B cell (primary cell): ENCODE measurements at regions not wholly inside any gene's neighbourhood (a gene's known extent, or its start where the extent isn't known, plus 50 kb on each side); places are given as distances from the start of the nearest gene placed in this dataset.

Experiments used
- ATAC-seq: fragments of 200-7000 bp; cut with Tn5 transposase; one replicate; pipeline ENCODE4 v1.10.0; 2021; ENCODE audit warnings: low read depth, mild to moderate bottlenecking, moderate number of reproducible peaks, moderate library complexity
- CTCF ChIA-PET: fragments of 350-600 bp; sonication (Branson Sonifier 250); formaldehyde crosslinking; loops from one replicate; lab custom pipeline; 2021; ENCODE audit warnings: antibody characterized with exemption, inconsistent platforms; lab: Charles Lee
- POLR2A ChIA-PET: fragments of 350-600 bp; sonication (Branson Sonifier 250); formaldehyde crosslinking; loops from one replicate; lab custom pipeline; 2021; ENCODE audit warnings: antibody characterized with exemption; lab: Charles Lee
- DNase-seq: peaks from one replicate; pipeline ENCODE4 v3.0.0; 2013
- H2AFZ ChIP-seq: 2 replicates; pipeline ENCODE4 v1.6.1; 2012; ENCODE audit warnings: mild to moderate bottlenecking, low read depth, low read length; ENCODE audit not compliant: insufficient read depth, poor library complexity, severe bottlenecking
- H3K27ac ChIP-seq, 2 donors: 1 replicate in 1 of 2; 2 replicates in 1 of 2; pipeline ENCODE4 v1.5.1; 2012 to 2013; ENCODE audit warnings: low read length in 2 of 2, mild to moderate bottlenecking in 2 of 2, moderate library complexity in 1 of 2
- H3K27me3 ChIP-seq, 4 experiments: fragments of 200-600 bp in 1 of 4; sonication (generic) in 1 of 4; replicated peaks in 1 of 4; 1 replicate in 2 of 4; 2 replicates in 2 of 4; pipeline versions ENCODE4 v1.6.1 to v1.7.0; 2013 to 2016; ENCODE audit warnings: low read length in 3 of 4, mild to moderate bottlenecking in 2 of 4, mixed read lengths in 1 of 4, moderate library complexity in 1 of 4; ENCODE audit not compliant: insufficient read depth in 4 of 4, control insufficient read depth in 3 of 4; ENCODE audit errors: control extremely low read depth in 1 of 4
- H3K36me3 ChIP-seq, 2 experiments: replicated peaks in 1 of 2; 1 replicate in 1 of 2; 2 replicates in 1 of 2; pipeline versions ENCODE4 v1.6.1 to v1.7.1; 2013; ENCODE audit warnings: low read length in 1 of 2; ENCODE audit not compliant: insufficient read depth in 2 of 2, control insufficient read depth in 1 of 2; ENCODE audit errors: control extremely low read depth in 1 of 2, extremely low read depth in 1 of 2
- H3K4me1 ChIP-seq, 2 donors: fragments of 200-600 bp in 1 of 2; sonication (generic) in 1 of 2; 1 replicate in 1 of 2; 2 replicates in 1 of 2; pipeline versions ENCODE4 v1.5.1 to v1.6.1; 2013 to 2017; ENCODE audit warnings: low read length in 2 of 2; ENCODE audit not compliant: control insufficient read depth in 2 of 2, insufficient read depth in 2 of 2
- H3K4me2 ChIP-seq: replicated peaks from 2 replicates; pipeline ENCODE3; 2012; ENCODE audit warnings: mild to moderate bottlenecking, low read depth, low read length; ENCODE audit not compliant: poor library complexity, severe bottlenecking
- H3K4me3 ChIP-seq, 5 experiments: fragments of 200-600 bp in 1 of 5; sonication (generic) in 1 of 5; 1 replicate in 3 of 5; 2 replicates in 2 of 5; pipeline versions ENCODE4 v1.5.1 to v1.7.0; 2011 to 2016; ENCODE audit warnings: low read length in 4 of 5, mild to moderate bottlenecking in 4 of 5, low read depth in 2 of 5, control low read depth in 1 of 5, moderate library complexity in 1 of 5; ENCODE audit not compliant: insufficient read depth in 1 of 5; ENCODE audit errors: control extremely low read depth in 1 of 5, extremely low read depth in 1 of 5
- H3K79me2 ChIP-seq: fragments of 200-600 bp; sonication (generic); one replicate; pipeline ENCODE4 v1.6.0; 2016; ENCODE audit warnings: low read length; ENCODE audit not compliant: control insufficient read depth, insufficient read depth
- H3K9ac ChIP-seq: fragments of 200-600 bp; sonication (generic); 2 replicates; pipeline ENCODE4 v1.6.1; 2017; ENCODE audit warnings: mild to moderate bottlenecking, low read length, moderate library complexity
- H3K9me3 ChIP-seq, 3 donors: one replicate each; pipeline versions ENCODE4 v1.6.1 to v1.7.1; 2013; ENCODE audit warnings: low read length in 2 of 3; ENCODE audit not compliant: control insufficient read depth in 2 of 3, insufficient read depth in 1 of 3; ENCODE audit errors: control extremely low read depth in 1 of 3
- H4K20me1 ChIP-seq: 2 replicates; pipeline ENCODE4 v1.6.0; 2012; ENCODE audit warnings: mild to moderate bottlenecking, low read length; ENCODE audit not compliant: insufficient read depth, control insufficient read depth, poor library complexity, severe bottlenecking
- H3K27ac Mint-ChIP-seq: one replicate; pipeline ENCODE4 v1.8.0; 2021; ENCODE audit warnings: mixed read lengths
- H3K27me3 Mint-ChIP-seq: one replicate; pipeline ENCODE4 v1.8.0; 2021; ENCODE audit warnings: mixed read lengths
- H3K4me1 Mint-ChIP-seq: one replicate; pipeline ENCODE4 v1.8.0; 2021; ENCODE audit warnings: mixed read lengths
- H3K4me3 Mint-ChIP-seq: one replicate; pipeline ENCODE4 v1.8.0; 2021; ENCODE audit warnings: mixed read lengths
- H3K9me3 Mint-ChIP-seq: one replicate; pipeline ENCODE4 v1.8.0; 2022; ENCODE audit warnings: mixed read lengths; ENCODE audit not compliant: insufficient read depth
- CTCF ChIP-seq: fragments of 200-600 bp; IDR thresholded peaks from one replicate; pipeline ENCODE4 v1.8.0; 2022; ENCODE audit warnings: antibody characterized with exemption, mild to moderate bottlenecking
- EZH2 ChIP-seq: IDR thresholded peaks from 2 replicates; pipeline ENCODE4 v1.6.1; 2012; ENCODE audit warnings: borderline replicate concordance, low read depth, mild to moderate bottlenecking, moderate library complexity, low read length; ENCODE audit not compliant: insufficient read depth, poor library complexity, severe bottlenecking
- WGBS: methylation state at CpG from one replicate; pipeline ENCODE4 v1.1.5; 2013; ENCODE audit warnings: missing lambda C conversion rate; ENCODE audit not compliant: insufficient coverage; 5-methylcytosine and 5-hydroxymethylcytosine counted together
- intact Hi-C: fragments of 100-400 bp; cut with micrococcal nuclease; formaldehyde crosslinking; loops from one replicate; pipeline ENCODE4 v1.10.0; 2022

- intact Hi-C loops: no loop called here
- Histone ChIP-seq H3K9ac (no peak overlapping the region), H3K4me2 (no peak overlapping the region), H3K9me3 (peaks cover 0 to 6% (median 0%) of the 10 kb centered on the region in 3 donors), H3K36me3 (no peaks in the 10 kb centered on the region), H3K27ac (no peak overlapping the region), H3K27me3 (peaks cover 0 to 3% (median 0%) of the 10 kb centered on the region in 4 experiments), H3K4me3 (no peak overlapping the region), H2AFZ (no peak overlapping the region), H4K20me1 (no peaks in the 10 kb centered on the region), H3K4me1 (no peaks in the 10 kb centered on the region), H3K79me2 (no peaks in the 10 kb centered on the region)
- Mint-ChIP-seq H3K9me3 (no peaks in the 10 kb centered on the region), H3K27ac (no peak overlapping the region), H3K4me1 (no peaks in the 10 kb centered on the region), H3K27me3 (no peaks in the 10 kb centered on the region), H3K4me3 (no peak overlapping the region)
- CTCF ChIA-PET: no interaction called here
- TF ChIP-seq CTCF: no peak
- no peak for TF ChIP-seq EZH2
- WGBS: 79% methylated on average over 4 of the region's 5 CpGs
- no peak for ATAC-seq
- POLR2A ChIA-PET: no interaction called here
- DNase-seq: no peak
These were observed 298.1 kb downstream of the VRK1 start for GRCh38 chr14:97095269-97095668.

GRCh38 chr14:97097296-97097695, 300.1 kb downstream of the VRK1 start:
- no peak overlapping the region for H3K9ac ChIP-seq
- H3K36me3 ChIP-seq: no peaks in the 10 kb centered on the region
- H3K4me1 Mint-ChIP-seq: no peaks in the 10 kb centered on the region
- no peaks in the 10 kb centered on the region for H3K4me1 ChIP-seq
- intact Hi-C loops: no loop called here
- no peaks in the 10 kb centered on the region for H3K79me2 ChIP-seq
- peaks cover 0 to 6% (median 0%) of the 10 kb centered on the region in 3 donors for H3K9me3 ChIP-seq
- H3K4me3 ChIP-seq: no peak overlapping the region
- CTCF ChIA-PET: no interaction called here
- DNase-seq (no peak), ATAC-seq (no peak)
- no peak overlapping the region for H3K27ac Mint-ChIP-seq
- POLR2A ChIA-PET: no interaction called here
- 25% methylated on average over 1 of the region's 3 CpGs for WGBS
- no peak overlapping the region for H3K4me3 Mint-ChIP-seq
- no peak overlapping the region for H3K27ac ChIP-seq
- H4K20me1 ChIP-seq: no peaks in the 10 kb centered on the region
- H3K27me3 Mint-ChIP-seq: no peaks in the 10 kb centered on the region
- H3K27me3 ChIP-seq: peaks cover 0 to 3% (median 0%) of the 10 kb centered on the region in 4 experiments
- no peak overlapping the region for H2AFZ ChIP-seq
- no peak overlapping the region for H3K4me2 ChIP-seq
- no peak for TF ChIP-seq EZH2
- TF ChIP-seq CTCF: no peak
- H3K9me3 Mint-ChIP-seq: no peaks in the 10 kb centered on the region
